Mononuclear cell (primary cell): ENCODE measurements at regions not wholly inside any gene's neighbourhood (a gene's known extent, or its start where the extent isn't known, plus 50 kb on each side); places are given as distances from the start of the nearest gene placed in this dataset.

Experiments used
- H3K27me3 ChIP-seq: 2 replicates; pipeline ENCODE4 v1.6.0; 2011; ENCODE audit warnings: low read length, control low read depth; ENCODE audit not compliant: insufficient read depth
- H3K4me1 ChIP-seq: 2 replicates; pipeline ENCODE4 v1.5.1; 2011; ENCODE audit warnings: mild to moderate bottlenecking, low read length, control low read depth; ENCODE audit not compliant: insufficient read depth
- H3K4me3 ChIP-seq: 2 replicates; pipeline ENCODE4 v1.5.1; 2011; ENCODE audit warnings: mild to moderate bottlenecking, low read length, moderate library complexity
- H3K9me3 ChIP-seq: 2 replicates; pipeline ENCODE4 v1.5.1; 2011; ENCODE audit warnings: low read depth, mild to moderate bottlenecking, control low read depth, low read length

DNA sequence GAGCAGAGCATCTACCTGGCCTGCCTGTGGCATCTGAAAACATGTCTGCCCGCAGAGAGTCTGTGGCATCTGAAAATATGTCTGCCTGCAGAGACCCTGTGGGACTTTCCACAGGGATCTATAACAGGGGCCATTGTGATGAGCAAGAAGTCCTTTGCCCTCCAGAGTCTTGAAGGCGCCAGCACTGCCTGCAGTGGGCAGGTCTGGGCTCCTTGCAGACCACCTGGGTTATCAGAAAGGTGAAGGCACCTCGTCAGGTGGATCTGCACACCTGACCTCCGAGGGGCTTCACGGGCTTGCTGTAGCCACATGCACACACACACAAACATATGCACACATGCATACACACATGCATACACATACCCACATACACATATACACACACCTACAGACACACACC lies 189.5 kb upstream of the HDAC4 start:
- H3K4me1 ChIP-seq: peaks cover 13% of the 10 kb centered on the region
- H3K9me3 ChIP-seq: no peaks in the 10 kb centered on the region
- no peaks in the 10 kb centered on the region for H3K27me3 ChIP-seq
- H3K4me3 ChIP-seq: no peak overlapping the region

DNA sequence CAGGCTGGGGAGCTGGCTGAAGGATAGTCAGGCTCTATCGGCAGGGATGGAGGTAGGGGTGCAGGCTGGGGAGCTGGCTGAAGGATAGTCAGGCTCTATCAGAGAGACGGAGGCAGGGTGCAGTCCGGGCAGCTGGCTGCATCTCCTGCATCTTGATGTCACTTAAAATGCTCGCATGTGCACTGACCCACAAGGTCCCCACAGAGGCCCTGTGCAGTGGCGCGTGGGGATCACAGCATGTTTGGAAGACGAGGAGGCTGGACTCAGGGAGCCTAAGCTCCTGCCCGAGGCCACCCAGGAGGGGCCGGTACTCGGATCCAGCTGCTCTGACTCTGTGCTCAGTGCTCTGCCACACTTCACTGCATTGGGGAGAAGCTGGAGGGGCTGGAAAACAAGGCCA lies 189.0 kb upstream of the HDAC4 start:
- Histone ChIP-seq H3K4me1 (peaks cover 13% of the 10 kb centered on the region), H3K9me3 (no peaks in the 10 kb centered on the region), H3K27me3 (no peaks in the 10 kb centered on the region), H3K4me3 (no peak overlapping the region)

DNA sequence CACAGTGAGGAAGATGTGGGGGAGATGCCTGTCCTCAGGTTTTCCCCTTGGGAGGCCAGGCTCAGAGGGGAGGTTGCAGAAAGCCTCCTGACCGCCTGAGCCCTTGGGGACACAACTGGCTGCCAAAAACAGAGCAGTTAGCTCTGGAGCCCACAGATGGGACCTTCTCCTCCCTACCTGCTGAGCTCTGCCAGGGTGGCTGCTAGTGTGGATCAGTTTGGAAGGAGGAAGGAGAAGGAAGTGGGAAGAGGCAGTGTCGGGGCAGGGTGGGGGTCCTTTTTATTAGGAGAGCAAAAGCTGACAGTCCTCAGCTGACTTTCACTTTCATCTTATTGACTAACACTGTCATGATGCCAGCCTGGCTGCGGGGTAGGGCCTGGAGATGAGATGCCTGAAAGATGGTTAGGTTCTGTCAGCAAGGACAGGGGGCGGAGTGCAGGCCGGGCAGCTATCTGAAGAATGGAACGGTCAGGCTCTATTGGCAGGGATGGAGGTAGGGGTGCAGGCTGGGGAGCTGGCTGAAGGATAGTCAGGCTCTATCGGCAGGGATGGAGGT lies 188.5 kb upstream of the HDAC4 start:
- H3K4me3 ChIP-seq: no peak overlapping the region
- H3K4me1 ChIP-seq: peaks cover 13% of the 10 kb centered on the region
- H3K9me3 ChIP-seq: no peaks in the 10 kb centered on the region
- no peaks in the 10 kb centered on the region for H3K27me3 ChIP-seq

DNA sequence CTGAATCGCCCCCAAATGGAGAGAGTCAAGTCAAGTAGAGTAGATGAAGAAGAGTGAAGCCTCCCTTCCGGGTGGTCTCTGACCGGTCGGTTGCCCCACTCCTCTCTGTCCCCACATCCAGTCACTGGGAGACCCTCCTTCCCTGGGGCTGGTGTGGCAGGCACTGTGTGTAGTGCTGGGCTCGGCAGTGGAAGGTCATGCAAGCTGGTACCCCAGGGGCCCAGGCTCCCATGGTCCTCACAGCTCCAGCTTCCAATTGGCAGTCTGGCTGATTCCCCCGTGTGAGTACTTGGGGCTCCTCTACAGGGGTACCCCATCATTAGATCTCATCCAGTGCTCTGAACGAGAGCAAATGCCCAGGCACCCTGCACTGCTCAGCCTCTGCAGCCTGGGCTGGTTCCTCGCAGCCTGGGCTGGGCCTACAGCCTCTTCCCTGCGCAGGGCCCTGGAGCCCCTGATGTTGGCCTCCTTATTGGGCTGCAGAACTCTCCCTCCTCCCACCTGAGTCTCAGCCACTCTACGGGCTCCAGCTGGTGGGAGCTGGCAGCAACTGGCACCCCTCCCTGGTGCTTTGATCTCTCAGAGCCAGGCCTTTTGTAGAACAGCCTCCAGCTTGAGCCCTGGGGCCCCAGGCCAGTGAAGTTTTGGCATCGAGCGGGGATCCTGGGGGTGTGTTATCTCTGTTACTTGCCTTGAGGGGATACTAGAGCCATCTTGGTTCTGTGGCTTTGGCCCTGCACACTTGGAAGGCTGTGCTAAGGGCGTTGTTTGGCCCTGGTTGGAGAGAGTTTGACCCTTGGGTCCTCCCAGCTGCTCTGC lies 187.8 kb upstream of the HDAC4 start:
- Histone ChIP-seq H3K4me1 (peaks cover 13% of the 10 kb centered on the region), H3K27me3 (no peaks in the 10 kb centered on the region), H3K9me3 (no peaks in the 10 kb centered on the region), H3K4me3 (no peak overlapping the region)

DNA sequence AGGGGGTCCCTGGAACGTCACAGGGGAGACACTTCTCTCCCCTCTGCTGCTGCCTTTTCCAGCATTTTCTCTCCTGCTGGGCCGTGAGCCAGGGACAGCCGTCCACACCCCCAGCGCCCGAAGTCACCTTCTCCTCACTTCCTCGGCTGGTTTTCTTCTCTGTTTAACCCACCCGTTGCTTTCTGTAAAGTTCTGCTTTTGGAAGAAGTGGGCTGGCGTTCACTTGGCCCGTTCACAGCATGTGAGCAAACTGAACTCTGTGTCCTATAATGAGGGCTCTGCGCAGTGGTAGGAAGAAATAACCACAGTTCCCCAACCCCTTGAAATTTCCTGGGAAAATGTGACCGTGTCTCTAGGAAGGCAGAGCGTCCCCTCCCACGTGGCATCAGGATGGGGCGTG lies 187.0 kb upstream of the HDAC4 start:
- Histone ChIP-seq H3K9me3 (no peaks in the 10 kb centered on the region), H3K4me1 (peaks cover 13% of the 10 kb centered on the region), H3K4me3 (no peak overlapping the region), H3K27me3 (no peaks in the 10 kb centered on the region)

DNA sequence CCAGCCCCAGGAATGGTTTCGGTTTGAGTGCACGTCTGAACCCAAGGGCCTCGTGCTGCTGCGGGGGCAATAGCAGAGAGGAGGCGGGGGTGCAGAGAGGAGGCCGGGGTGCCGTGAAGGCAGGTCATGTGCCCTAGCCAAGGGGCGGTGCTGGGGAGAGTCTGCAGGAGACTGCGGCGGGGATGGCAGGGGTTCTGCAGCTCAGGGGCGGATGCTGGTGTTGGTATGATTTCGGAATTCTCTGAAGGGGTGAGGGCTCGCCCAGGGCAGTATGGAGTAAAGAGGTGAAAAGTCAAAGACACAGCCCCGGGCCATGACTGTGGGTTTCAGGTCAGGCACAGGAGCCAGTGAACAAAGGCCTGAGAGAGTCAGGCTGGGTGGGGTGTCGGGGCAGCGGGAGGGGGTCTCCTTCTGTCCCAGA lies 186.5 kb upstream of the HDAC4 start:
- H3K4me3 ChIP-seq: no peak overlapping the region

DNA sequence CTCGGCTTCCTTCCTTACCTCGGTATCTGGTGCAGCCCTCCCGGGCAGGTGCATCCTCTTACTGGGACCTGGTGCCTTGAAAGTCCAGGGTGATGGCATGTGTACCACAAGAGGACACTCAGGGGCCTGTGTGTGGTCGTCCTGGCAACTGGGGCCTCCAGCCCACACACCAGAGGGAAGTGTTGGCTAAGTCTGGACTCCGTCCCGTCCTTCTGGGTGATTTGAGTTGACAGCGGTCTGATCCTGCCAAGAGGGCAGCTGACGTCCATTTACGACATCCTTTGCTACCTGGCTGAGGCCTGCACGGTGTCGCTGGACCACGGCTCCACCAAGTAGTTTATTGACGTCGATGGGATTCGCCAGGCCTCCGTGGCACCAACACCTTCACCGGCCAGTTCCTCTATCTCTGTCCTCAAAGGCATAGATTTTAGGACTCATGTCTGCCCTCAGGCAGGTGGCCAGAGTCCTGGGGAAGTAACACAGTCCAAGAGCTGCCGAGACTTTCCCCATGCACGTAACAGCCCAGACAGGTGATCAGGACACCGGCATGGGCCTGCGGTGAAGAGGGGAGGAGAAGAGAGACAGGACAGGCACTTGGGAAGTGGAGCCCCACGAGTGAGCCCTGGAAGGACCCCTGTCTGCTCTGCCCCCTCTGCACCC lies 186.0 kb upstream of the HDAC4 start:
- no peaks in the 10 kb centered on the region for H3K9me3 ChIP-seq
- H3K4me1 ChIP-seq: peaks cover 13% of the 10 kb centered on the region
- H3K4me3 ChIP-seq: no peak overlapping the region
- no peaks in the 10 kb centered on the region for H3K27me3 ChIP-seq

More for the DNA sequence above, 186.5 kb upstream of the HDAC4 start:
- Histone ChIP-seq H3K27me3 (no peaks in the 10 kb centered on the region), H3K4me1 (peaks cover 13% of the 10 kb centered on the region), H3K9me3 (no peaks in the 10 kb centered on the region)

DNA sequence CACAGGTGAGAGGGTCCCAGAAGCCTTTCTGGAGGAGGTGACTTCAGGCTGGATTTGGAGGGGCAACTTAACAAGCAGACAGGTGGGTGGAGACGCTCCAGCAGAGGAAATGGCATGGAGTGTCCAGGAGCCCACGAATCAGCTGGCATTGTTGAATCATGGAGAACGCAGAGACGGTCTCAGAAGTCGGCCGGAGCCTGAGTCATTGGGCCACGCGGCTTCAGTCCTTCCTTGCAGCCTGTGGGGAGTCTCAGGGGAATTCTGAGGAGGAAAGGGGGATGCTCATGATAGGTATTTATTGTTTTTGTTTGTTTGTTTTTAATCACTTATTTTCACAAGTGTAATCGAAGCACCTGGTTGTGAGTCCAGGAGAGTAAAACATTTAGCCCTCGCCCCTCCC lies 184.6 kb upstream of the HDAC4 start:
- H3K27me3 ChIP-seq: no peaks in the 10 kb centered on the region
- H3K4me1 ChIP-seq: peaks cover 13% of the 10 kb centered on the region
- H3K9me3 ChIP-seq: no peaks in the 10 kb centered on the region
- no peak overlapping the region for H3K4me3 ChIP-seq

DNA sequence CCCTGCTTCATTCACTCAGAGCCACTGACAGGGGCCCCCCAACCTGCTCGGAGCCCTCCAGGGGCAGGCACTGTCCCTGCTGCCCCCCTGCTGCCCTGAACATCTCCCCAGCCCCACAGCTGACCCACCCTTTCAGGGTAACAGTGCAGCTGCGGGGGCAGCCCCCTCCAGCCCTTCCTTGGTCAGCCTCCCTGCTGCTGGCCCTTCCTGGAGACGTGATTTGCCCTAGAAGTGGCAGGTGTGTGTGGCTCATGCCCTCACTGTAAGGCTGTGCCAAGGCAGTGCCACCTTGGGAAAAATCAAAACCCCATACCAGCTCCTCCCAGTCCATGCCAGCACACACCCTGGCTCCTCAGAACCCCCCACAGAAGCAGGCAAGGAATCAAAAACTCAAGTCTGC lies 184.2 kb upstream of the HDAC4 start:
- Histone ChIP-seq H3K4me3 (no peak overlapping the region), H3K4me1 (peaks cover 13% of the 10 kb centered on the region), H3K27me3 (no peaks in the 10 kb centered on the region), H3K9me3 (no peaks in the 10 kb centered on the region)

DNA sequence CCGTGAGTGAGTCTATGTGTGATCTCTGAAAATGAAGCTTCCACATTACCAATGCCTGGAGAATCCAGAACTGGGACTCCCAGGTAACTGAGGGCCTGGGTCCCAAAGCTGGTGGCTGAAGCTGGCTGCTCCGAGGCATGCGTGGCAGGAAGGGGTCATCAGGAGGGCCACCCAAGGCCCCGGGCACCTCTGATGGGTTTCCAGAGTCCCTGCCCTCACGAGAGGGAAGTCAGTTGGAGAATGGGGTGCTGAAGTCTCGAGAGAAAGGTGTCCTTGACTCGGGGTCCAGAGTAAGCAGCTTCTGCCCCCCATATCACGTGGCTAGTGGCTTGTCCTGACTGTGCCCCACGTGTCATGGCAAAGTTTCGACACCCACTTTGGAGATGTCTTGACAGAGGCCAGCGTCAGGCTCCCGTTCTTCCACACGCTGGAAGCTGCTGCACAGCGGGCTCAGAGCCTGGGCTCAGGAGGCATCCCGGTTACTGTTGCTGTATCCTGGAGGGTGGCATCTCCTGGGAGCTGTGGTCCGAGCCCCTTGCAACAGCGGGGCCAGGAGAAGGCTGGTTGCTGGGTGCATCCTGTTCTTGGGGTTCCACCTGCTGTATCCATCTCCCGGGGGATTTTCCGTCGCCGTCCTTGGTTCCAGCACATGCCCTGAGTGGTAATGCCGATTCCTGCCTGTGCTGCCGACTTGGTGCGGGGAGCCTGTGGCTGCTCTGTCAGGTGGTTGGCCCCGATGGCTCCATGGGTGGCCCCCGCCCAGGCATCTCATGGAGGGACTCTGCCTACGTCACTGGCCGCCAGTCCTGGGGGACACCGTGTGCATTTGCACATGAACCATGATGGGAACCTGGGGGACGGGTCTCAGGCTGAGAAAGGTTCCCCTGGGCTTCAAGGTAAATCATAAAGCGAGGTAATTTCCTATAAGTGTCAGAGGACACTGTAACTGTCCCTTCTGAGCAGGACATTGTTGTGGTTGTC lies 183.3 kb upstream of the HDAC4 start:
- Histone ChIP-seq H3K4me3 (no peak overlapping the region), H3K27me3 (no peaks in the 10 kb centered on the region), H3K4me1 (peaks cover 13% of the 10 kb centered on the region), H3K9me3 (no peaks in the 10 kb centered on the region)

DNA sequence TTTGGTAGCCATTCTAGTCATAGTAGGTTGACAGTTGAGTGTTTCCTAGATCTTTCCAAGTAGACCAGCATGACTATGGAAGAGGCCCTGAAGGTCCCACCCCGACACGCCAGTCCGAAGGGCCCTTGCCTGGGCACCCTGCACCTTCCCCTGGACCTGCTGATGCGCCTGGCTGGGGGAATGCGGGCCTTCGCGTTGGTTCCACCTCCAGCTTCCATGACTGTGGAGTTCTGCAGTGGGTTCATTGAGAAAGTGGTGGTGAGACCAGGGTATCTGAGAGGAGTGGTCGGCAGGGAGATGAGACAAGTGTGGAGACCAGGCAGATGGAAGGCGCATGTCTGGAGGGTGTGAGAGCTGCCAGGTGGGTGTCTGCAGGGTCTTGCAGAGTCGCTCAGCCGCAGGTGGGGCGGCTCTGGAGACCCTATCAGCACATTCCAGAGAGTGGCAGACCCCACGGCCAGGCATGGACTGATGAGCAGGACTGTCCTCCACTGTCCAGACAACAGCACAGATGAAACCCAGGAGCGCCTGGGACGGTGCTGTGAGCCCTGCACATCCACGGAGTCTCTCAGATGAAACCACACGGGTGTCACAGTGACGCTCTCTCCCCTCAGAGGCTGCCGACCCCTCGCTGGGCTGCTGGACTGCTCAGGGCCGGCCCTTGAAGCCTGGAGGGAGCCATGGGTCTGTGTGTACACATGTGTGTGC lies 182.5 kb upstream of the HDAC4 start:
- H3K4me3 ChIP-seq: no peak overlapping the region
- H3K4me1 ChIP-seq: peaks cover 13% of the 10 kb centered on the region
- no peaks in the 10 kb centered on the region for H3K9me3 ChIP-seq
- no peaks in the 10 kb centered on the region for H3K27me3 ChIP-seq

DNA sequence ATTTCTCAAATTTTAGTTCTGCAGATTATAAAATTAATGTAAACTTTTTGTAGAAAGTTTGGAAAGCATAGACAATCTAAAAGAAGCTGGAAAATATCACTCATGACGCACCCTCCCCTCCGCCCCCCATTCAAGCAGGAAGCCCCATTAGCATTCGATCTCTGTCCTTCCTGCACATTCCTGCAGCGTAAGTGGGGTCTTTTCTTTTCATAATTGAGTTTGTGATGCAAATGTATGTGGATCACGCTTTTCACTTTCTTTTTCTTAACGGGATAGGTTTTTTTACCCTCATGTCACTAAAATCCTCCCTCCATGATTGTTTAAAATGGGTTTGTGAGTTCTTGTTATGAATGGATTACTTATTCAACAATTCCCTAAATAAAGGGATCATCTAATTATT lies 181.7 kb upstream of the HDAC4 start:
- H3K9me3 ChIP-seq: no peaks in the 10 kb centered on the region
- H3K4me1 ChIP-seq: peaks cover 5% of the 10 kb centered on the region
- H3K27me3 ChIP-seq: no peaks in the 10 kb centered on the region
- no peak overlapping the region for H3K4me3 ChIP-seq

DNA sequence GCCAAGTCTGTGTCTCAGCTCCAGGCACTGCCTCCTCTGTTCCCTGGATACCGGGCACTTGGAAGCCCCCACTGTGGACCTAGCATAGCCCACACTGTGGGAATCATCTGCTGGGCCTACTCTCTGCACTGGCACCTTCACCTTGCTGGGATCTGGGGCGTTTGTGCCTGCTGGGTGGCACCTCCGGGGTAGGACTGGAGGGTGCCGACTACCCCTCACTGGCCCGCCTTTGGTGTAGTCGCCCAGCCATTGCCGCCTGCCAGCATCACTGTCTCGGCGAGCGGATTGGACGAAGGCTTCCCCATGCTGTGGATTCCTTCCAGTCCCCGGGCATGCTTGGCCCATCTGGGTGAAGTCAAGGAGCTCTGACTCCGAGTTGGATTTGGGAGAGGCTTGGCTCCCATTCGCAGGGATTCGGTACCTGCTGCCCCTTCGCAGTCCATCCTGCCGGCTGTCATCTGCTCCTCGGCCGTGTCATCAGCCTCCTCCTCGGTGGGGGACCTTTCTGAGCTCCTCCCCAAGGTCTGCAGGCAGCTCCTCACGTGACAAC lies 180.6 kb upstream of the HDAC4 start:
- Histone ChIP-seq H3K27me3 (no peaks in the 10 kb centered on the region), H3K4me3 (no peak overlapping the region), H3K4me1 (no peaks in the 10 kb centered on the region)

DNA sequence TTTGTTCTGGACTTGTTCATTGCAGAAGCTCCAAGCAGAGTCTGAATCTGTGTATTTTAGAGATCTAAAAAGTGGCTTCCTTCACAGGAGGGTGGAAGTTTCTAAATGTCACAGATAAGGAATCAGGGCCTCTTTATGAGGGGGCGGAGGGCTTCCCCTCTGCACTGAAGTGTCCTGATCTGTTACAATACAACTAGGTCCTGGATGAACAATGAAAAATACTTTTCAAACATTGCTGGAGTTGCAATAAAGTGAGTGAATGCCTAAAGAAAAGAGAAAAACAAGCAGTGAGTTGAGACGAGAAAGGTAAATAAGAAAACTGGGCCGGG lies 179.3 kb upstream of the HDAC4 start:
- Histone ChIP-seq H3K9me3 (no peaks in the 10 kb centered on the region), H3K4me3 (no peak overlapping the region), H3K27me3 (no peaks in the 10 kb centered on the region), H3K4me1 (no peaks in the 10 kb centered on the region)

More for the DNA sequence above, 180.6 kb upstream of the HDAC4 start:
- H3K9me3 ChIP-seq: no peaks in the 10 kb centered on the region
